KMS-11 (cell line): ENCODE measurements at regions not wholly inside any gene's neighbourhood (a gene's known extent, or its start where the extent isn't known, plus 50 kb on each side); places are given as distances from the start of the nearest gene placed in this dataset.

Experiments
- H2AFZ ChIP-seq: fragments of 200-600 bp; sonication (generic); 2 replicates; pipeline ENCODE4 v1.6.1; 2016; ENCODE audit warnings: antibody characterized with exemption, mixed run types, low read depth
- H3K27ac ChIP-seq: fragments of 200-600 bp; sonication (generic); 2 replicates; pipeline ENCODE4 v1.6.1; 2016; ENCODE audit warnings: mild to moderate bottlenecking, mixed run types
- H3K27me3 ChIP-seq: fragments of 200-600 bp; sonication (generic); 2 replicates; pipeline ENCODE4 v1.6.1; 2017; ENCODE audit warnings: mild to moderate bottlenecking, low read depth, mixed run types, moderate library complexity; ENCODE audit not compliant: insufficient read depth
- H3K36me3 ChIP-seq: fragments of 200-600 bp; sonication (generic); 2 replicates; pipeline ENCODE4 v1.6.1; 2017; ENCODE audit warnings: mild to moderate bottlenecking, mixed run types; ENCODE audit not compliant: insufficient read depth
- H3K4me1 ChIP-seq: fragments of 200-600 bp; sonication (generic); 2 replicates; pipeline ENCODE4 v1.6.1; 2016; ENCODE audit warnings: mild to moderate bottlenecking, low read depth, mixed run types; ENCODE audit not compliant: poor library complexity, severe bottlenecking
- H3K4me2 ChIP-seq: fragments of 200-600 bp; sonication (generic); 2 replicates; pipeline ENCODE4 v1.7.0; 2016; ENCODE audit warnings: mild to moderate bottlenecking, mixed run types
- H3K4me3 ChIP-seq: fragments of 200-600 bp; sonication (generic); IDR thresholded peaks from 2 replicates; pipeline ENCODE4 v1.6.1; 2017; ENCODE audit warnings: low read depth, low read length, mixed read lengths; ENCODE audit not compliant: insufficient read depth
- H3K79me2 ChIP-seq: fragments of 200-600 bp; sonication (generic); 2 replicates; pipeline ENCODE4 v1.6.1; 2016; ENCODE audit warnings: low read depth, mixed run types; ENCODE audit not compliant: insufficient read depth
- H3K9ac ChIP-seq: fragments of 200-600 bp; sonication (generic); 2 replicates; pipeline ENCODE4 v1.6.1; 2016; ENCODE audit warnings: mild to moderate bottlenecking, mixed run types
- H4K20me1 ChIP-seq: fragments of 200-600 bp; sonication (generic); 2 replicates; pipeline ENCODE4 v1.6.1; 2016; ENCODE audit warnings: mild to moderate bottlenecking, mixed run types; ENCODE audit not compliant: insufficient read depth
- TF ChIP-seq, protein P1 (sequence below): fragments of 200-600 bp; sonication (generic); conservative IDR thresholded peaks from 2 replicates; pipeline ENCODE4 v1.6.1; 2017; ENCODE audit warnings: low read depth, mild to moderate bottlenecking, antibody characterized with exemption, low read length, moderate library complexity, mixed read lengths

DNA sequence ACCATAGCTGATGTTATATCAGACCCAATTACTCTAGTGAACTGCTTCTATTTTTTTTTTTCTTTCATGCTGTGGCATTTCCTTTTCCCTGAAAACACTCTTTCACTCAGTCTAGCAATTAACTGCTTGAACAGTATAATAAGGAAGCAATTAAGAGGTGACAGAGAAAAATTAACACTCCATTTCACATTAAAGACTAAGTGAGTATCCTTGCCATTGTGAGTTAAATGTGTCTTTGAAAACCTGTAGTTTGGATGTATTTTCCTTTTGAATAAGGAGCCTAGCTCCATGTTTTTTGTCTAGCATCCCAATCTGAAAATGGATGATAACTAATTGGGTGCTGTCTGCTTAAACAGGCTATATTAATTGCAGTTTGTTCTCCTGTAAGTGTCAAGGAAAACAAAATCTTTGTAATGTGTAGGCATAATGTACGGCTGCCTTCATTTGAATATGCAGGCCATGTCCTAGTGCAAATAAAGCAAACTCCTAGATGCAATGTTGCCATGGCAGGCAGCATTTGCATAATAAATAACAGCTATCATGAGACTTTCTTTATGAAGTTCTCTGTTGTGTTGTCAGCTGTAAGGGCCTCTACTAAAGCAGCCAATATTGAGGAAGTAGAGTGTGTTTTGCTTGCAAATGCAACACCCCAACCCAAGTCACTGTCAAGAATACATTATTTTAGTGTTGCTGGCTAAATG is 416.7 kb downstream of the ZIC3 start:
- H4K20me1 ChIP-seq = no peaks in the 10 kb centered on the region
- H3K4me2 ChIP-seq = no peak overlapping the region
- H3K36me3 ChIP-seq = no peaks in the 10 kb centered on the region
- no peak overlapping the region for H3K9ac ChIP-seq
- H3K4me3 ChIP-seq = no peak overlapping the region
- no peak overlapping the region for H3K27ac ChIP-seq
- no peaks in the 10 kb centered on the region for H3K4me1 ChIP-seq
- no peaks in the 10 kb centered on the region for H3K27me3 ChIP-seq
- TF ChIP-seq, protein P1, sequence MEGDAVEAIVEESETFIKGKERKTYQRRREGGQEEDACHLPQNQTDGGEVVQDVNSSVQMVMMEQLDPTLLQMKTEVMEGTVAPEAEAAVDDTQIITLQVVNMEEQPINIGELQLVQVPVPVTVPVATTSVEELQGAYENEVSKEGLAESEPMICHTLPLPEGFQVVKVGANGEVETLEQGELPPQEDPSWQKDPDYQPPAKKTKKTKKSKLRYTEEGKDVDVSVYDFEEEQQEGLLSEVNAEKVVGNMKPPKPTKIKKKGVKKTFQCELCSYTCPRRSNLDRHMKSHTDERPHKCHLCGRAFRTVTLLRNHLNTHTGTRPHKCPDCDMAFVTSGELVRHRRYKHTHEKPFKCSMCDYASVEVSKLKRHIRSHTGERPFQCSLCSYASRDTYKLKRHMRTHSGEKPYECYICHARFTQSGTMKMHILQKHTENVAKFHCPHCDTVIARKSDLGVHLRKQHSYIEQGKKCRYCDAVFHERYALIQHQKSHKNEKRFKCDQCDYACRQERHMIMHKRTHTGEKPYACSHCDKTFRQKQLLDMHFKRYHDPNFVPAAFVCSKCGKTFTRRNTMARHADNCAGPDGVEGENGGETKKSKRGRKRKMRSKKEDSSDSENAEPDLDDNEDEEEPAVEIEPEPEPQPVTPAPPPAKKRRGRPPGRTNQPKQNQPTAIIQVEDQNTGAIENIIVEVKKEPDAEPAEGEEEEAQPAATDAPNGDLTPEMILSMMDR = no peak
- no peak overlapping the region for H2AFZ ChIP-seq
- H3K79me2 ChIP-seq = no peaks in the 10 kb centered on the region

DNA sequence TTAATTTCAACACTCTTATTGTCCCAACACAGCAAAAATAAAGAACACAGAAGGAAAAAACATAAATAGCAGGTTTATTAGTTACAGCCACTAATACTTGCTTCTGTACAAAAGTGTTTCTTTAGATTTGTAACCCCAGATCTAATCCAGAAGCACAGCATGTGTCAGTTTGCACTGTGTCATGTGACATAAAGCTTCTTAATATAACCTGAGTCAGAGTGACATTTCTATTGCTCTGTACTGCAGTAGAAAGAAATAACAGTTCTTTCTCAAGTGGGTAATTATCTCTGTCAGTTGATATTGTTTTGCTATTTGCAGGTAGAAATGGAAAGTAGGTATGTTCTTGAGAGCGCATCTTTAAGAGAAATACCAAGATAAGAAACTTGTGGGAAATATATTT is 422.5 kb downstream of the ZIC3 start:
- H3K4me1 ChIP-seq = no peaks in the 10 kb centered on the region
- TF ChIP-seq, protein P1 = no peak
- H4K20me1 ChIP-seq = no peaks in the 10 kb centered on the region
- no peaks in the 10 kb centered on the region for H3K36me3 ChIP-seq
- no peaks in the 10 kb centered on the region for H3K79me2 ChIP-seq
- H3K4me3 ChIP-seq = no peak overlapping the region
- H3K4me2 ChIP-seq = no peak overlapping the region
- no peaks in the 10 kb centered on the region for H3K27me3 ChIP-seq
- no peak overlapping the region for H3K27ac ChIP-seq
- no peak overlapping the region for H2AFZ ChIP-seq
- no peak overlapping the region for H3K9ac ChIP-seq

DNA sequence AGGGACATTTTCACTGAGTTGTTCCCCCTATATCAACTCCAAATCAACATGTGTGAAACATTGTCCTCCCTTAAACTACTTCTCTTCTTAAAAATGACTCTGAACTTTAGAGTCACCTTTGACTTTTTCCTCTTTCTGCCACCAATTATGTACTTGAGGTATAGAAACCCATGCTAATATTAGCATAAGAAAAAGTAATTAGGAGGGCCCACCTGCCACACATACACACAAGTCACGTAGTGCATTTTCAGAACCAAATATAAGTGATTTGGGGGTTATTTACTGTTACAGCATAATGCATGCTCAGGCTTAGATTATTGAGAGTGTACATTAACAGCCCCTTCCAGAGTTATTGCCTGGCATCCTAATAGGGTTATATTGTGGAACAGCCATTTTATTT is 432.7 kb downstream of the ZIC3 start:
- Histone ChIP-seq H3K36me3 (no peaks in the 10 kb centered on the region), H3K27me3 (no peaks in the 10 kb centered on the region), H4K20me1 (no peaks in the 10 kb centered on the region), H3K4me1 (no peaks in the 10 kb centered on the region), H3K79me2 (no peaks in the 10 kb centered on the region), H3K9ac (no peak overlapping the region), H2AFZ (no peak overlapping the region), H3K4me3 (no peak overlapping the region), H3K4me2 (no peak overlapping the region), H3K27ac (no peak overlapping the region)
- TF ChIP-seq, protein P1 = no peak

DNA sequence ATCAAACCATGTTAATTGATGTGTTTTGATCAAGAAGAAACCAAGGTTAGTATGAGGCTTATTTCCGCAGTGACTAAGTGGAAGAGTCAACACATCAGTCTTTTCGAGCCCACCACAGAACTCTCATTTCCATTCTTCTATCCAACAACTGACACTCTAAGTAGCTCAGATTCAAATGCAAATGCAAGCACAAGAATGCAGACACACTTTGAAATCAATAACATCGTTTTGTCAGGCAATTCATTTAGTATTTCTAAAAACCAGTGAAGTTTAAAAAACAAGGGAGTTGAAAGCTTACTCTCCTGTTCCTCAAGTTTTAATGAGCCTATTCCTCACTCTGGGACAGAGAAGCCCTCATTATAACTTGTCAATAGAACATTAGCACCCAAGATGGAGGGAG is 433.1 kb downstream of the ZIC3 start:
- H3K4me2 ChIP-seq = no peak overlapping the region
- no peaks in the 10 kb centered on the region for H3K4me1 ChIP-seq
- H4K20me1 ChIP-seq = no peaks in the 10 kb centered on the region
- TF ChIP-seq, protein P1 = no peak
- no peak overlapping the region for H3K4me3 ChIP-seq
- no peaks in the 10 kb centered on the region for H3K27me3 ChIP-seq
- H3K79me2 ChIP-seq = no peaks in the 10 kb centered on the region
- H3K27ac ChIP-seq = no peak overlapping the region
- no peak overlapping the region for H3K9ac ChIP-seq
- H3K36me3 ChIP-seq = no peaks in the 10 kb centered on the region
- H2AFZ ChIP-seq = no peak overlapping the region
